Choroid plexus epithelial cell (primary cell): ENCODE measurements at regions not wholly inside any gene's neighbourhood (a gene's known extent, or its start where the extent isn't known, plus 50 kb on each side); places are given as distances from the start of the nearest gene placed in this dataset.

ENCODE experiments used
- DNase-seq: peaks from one replicate; pipeline ENCODE4 v3.0.0-alpha.2; 2010; ENCODE audit warnings: low read depth
- H3K4me3 ChIP-seq: 2 replicates; pipeline ENCODE4 v1.5.1; 2011; ENCODE audit warnings: low read depth, mild to moderate bottlenecking, control low read depth, low read length, moderate library complexity
- TF ChIP-seq, protein P1 (sequence below): conservative IDR thresholded peaks from 2 replicates; pipeline ENCODE4 v1.5.1; 2011; ENCODE audit warnings: low read depth, mild to moderate bottlenecking, control low read depth, inconsistent platforms, low read length, moderate library complexity

DNA sequence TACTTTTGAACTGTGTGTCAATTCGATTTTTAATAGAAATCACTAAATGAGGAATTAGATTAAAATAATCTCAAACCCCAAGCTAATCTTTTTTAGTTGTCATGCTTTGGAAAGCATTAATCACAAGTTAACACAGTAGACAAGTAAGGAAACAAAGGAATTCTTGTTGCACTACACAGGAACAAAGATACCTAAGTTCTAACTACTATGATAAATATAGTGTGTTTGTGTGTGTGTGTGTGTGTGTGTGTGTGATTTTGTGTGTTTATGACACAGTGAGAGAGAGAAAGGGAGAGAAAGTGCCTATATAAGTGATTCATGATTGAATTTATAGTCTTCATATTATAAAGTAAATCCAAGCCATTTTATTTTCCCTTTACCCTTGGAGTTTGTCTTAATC lies 931.4 kb downstream of the PCDH7 start:
- H3K4me3 ChIP-seq: no peak overlapping the region
- no peak for DNase-seq
- TF ChIP-seq, protein P1, sequence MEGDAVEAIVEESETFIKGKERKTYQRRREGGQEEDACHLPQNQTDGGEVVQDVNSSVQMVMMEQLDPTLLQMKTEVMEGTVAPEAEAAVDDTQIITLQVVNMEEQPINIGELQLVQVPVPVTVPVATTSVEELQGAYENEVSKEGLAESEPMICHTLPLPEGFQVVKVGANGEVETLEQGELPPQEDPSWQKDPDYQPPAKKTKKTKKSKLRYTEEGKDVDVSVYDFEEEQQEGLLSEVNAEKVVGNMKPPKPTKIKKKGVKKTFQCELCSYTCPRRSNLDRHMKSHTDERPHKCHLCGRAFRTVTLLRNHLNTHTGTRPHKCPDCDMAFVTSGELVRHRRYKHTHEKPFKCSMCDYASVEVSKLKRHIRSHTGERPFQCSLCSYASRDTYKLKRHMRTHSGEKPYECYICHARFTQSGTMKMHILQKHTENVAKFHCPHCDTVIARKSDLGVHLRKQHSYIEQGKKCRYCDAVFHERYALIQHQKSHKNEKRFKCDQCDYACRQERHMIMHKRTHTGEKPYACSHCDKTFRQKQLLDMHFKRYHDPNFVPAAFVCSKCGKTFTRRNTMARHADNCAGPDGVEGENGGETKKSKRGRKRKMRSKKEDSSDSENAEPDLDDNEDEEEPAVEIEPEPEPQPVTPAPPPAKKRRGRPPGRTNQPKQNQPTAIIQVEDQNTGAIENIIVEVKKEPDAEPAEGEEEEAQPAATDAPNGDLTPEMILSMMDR: no peak

- no peak overlapping the region for H3K4me3 ChIP-seq
- DNase-seq: peak; percentile 68
- TF ChIP-seq, protein P1: no peak
These were observed 935.2 kb downstream of the PCDH7 start for GRCh38 chr4:31655328-31655727.

GRCh38 chr4:31657859-31658570 lies 937.8 kb downstream of the PCDH7 start:
- DNase-seq: peak; percentile 34
- H3K4me3 ChIP-seq: no peak overlapping the region
- TF ChIP-seq, protein P1: no peak

DNA sequence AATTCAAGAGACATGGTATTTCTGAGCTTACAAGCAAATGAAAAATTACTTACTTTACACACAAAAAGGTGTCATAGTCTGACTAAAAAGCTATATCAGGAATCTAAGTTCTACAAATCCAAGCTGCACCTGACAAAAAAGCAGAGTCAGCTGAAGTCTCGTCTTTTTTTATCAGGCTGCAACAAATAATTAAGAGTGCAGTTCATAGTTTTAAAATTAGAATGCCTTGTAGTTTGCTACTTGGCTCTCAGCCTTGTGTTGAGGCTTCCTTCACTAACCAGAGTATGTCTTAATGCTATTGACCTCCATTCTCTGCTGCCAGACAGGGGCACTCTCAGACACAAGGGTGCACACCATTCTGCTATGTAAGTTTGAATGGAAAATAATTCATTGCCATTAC lies 940.7 kb downstream of the PCDH7 start:
- DNase-seq: peak; percentile 12

GRCh38 chr4:31662951-31663350 lies 942.8 kb downstream of the PCDH7 start:
- no peak overlapping the region for H3K4me3 ChIP-seq
- TF ChIP-seq, protein P1: no peak
- no peak for DNase-seq

More for the DNA sequence above, 940.7 kb downstream of the PCDH7 start:
- no peak overlapping the region for H3K4me3 ChIP-seq
- TF ChIP-seq, protein P1: no peak

- DNase-seq: peak; percentile 13
- H3K4me3 ChIP-seq: no peak overlapping the region
- TF ChIP-seq, protein P1: no peak
These were observed 947.5 kb downstream of the PCDH7 start for GRCh38 chr4:31667686-31668085.
